IMR-90 (cell line): ENCODE measurements at regions not wholly inside any gene's neighbourhood (a gene's known extent, or its start where the extent isn't known, plus 50 kb on each side); places are given as distances from the start of the nearest gene placed in this dataset.
A peak's percentile ranks its signal among the peaks of the same experiment; 100 is the strongest.

Source experiments
- ATAC-seq: fragments of 200-7000 bp; cut with Tn5 transposase; 2 replicates; pipeline ENCODE4 v1.9.1; 2020; ENCODE audit warnings: low read depth, mild to moderate bottlenecking, moderate library complexity
- BruUV-seq: library from RNA; stranded (reverse); fragments of 400-500 nt; replicated peaks from 2 replicates; lab custom pipeline; 2021; lab: Mats Ljungman, UMichigan
- CTCF ChIA-PET: fragments of 300-600 bp; formaldehyde crosslinking; extraction: SDS; loops from one replicate; lab custom pipeline; 2021; ENCODE audit warnings: antibody characterized with exemption; lab: Yijun Ruan, JAX
- POLR2A ChIA-PET: fragments of 300-600 bp; sonication (Branson Sonifier 250); formaldehyde crosslinking; loops from one replicate; lab custom pipeline; 2022; ENCODE audit warnings: antibody characterized with exemption; ENCODE audit not compliant: unreplicated experiment; lab: Charles Lee
- DNase-seq: peaks from one replicate; pipeline ENCODE4 v3.0.0; 2013
- H2AFZ ChIP-seq: replicated peaks from 2 replicates; pipeline ENCODE3; 2013; ENCODE audit warnings: low read length, mild to moderate bottlenecking; ENCODE audit not compliant: poor library complexity
- H2AK5ac ChIP-seq: 2 replicates; pipeline ENCODE4 v1.6.1; 2013; ENCODE audit warnings: low read depth, low read length, inconsistent platforms
- H2AK9ac ChIP-seq: replicated peaks from 2 replicates; pipeline ENCODE3; 2013; ENCODE audit warnings: mild to moderate bottlenecking, low read depth, low read length, moderate library complexity; ENCODE audit not compliant: poor library complexity
- H2BK120ac ChIP-seq: 2 replicates; pipeline ENCODE4 v1.6.1; 2013; ENCODE audit warnings: low read depth, low read length, inconsistent platforms
- H2BK15ac ChIP-seq: 3 replicates; pipeline ENCODE4 v1.6.1; 2013; ENCODE audit warnings: low read depth, low read length, inconsistent platforms
- H2BK20ac ChIP-seq: 2 replicates; pipeline ENCODE4 v1.6.1; 2013; ENCODE audit warnings: low read depth, mild to moderate bottlenecking, inconsistent platforms, low read length, moderate library complexity
- H2BK5ac ChIP-seq: 2 replicates; pipeline ENCODE4 v1.6.1; 2013; ENCODE audit warnings: mild to moderate bottlenecking, low read depth, low read length, inconsistent platforms; ENCODE audit not compliant: poor library complexity, severe bottlenecking
- H3K14ac ChIP-seq: replicated peaks from 2 replicates; pipeline ENCODE4 v1.6.1; 2013; ENCODE audit warnings: low read depth, low read length, inconsistent platforms
- H3K18ac ChIP-seq: 2 replicates; pipeline ENCODE4 v1.6.1; 2013; ENCODE audit warnings: low read depth, low read length, control low read depth
- H3K23ac ChIP-seq: 2 replicates; pipeline ENCODE4 v1.6.1; 2013; ENCODE audit warnings: low read depth, low read length, inconsistent platforms
- H3K27ac ChIP-seq: 2 replicates; pipeline ENCODE4 v1.5.1; 2013; ENCODE audit warnings: mild to moderate bottlenecking, control low read depth, low read length; ENCODE audit not compliant: insufficient read depth
- H3K27me3 ChIP-seq: 2 replicates; pipeline ENCODE4 v1.6.1; 2013; ENCODE audit warnings: low read length; ENCODE audit not compliant: control insufficient read depth, insufficient read depth
- H3K36me3 ChIP-seq: 2 replicates; pipeline ENCODE4 v1.6.1; 2013; ENCODE audit warnings: low read length, mixed read lengths; ENCODE audit not compliant: control insufficient read depth, insufficient read depth
- H3K4ac ChIP-seq: 2 replicates; pipeline ENCODE4 v1.6.1; 2013; ENCODE audit warnings: low read depth, low read length, inconsistent platforms
- H3K4me1 ChIP-seq: 2 replicates; pipeline ENCODE4 v1.6.1; 2013; ENCODE audit warnings: low read length, mixed read lengths; ENCODE audit not compliant: control insufficient read depth, insufficient read depth
- H3K4me2 ChIP-seq: 2 replicates; pipeline ENCODE4 v1.6.1; 2013; ENCODE audit warnings: low read depth, mild to moderate bottlenecking, control low read depth, low read length, moderate library complexity
- H3K4me3 ChIP-seq: 2 replicates; pipeline ENCODE4 v1.5.1; 2013; ENCODE audit warnings: low read depth, mild to moderate bottlenecking, control low read depth, low read length, moderate library complexity; ENCODE audit not compliant: insufficient read depth
- H3K56ac ChIP-seq: 2 replicates; pipeline ENCODE4 v1.6.1; 2013; ENCODE audit warnings: low read length, inconsistent platforms; ENCODE audit not compliant: insufficient read depth; ENCODE audit errors: extremely low read depth
- H3K79me1 ChIP-seq, 2 experiments: 2 replicates each; pipeline ENCODE4 v1.6.1; 2013; ENCODE audit warnings: low read length in 2 of 2, inconsistent platforms in 1 of 2, low read depth in 1 of 2
- H3K9ac ChIP-seq: 2 replicates; pipeline ENCODE4 v1.6.1; 2013; ENCODE audit warnings: low read depth, low read length, control low read depth
- H3K9me1 ChIP-seq: 2 replicates; pipeline ENCODE4 v1.6.1; 2013; ENCODE audit warnings: low read length, inconsistent platforms; ENCODE audit not compliant: insufficient read depth
- H3K9me3 ChIP-seq: 2 replicates; pipeline ENCODE4 v1.6.1; 2013; ENCODE audit warnings: low read length; ENCODE audit not compliant: control insufficient read depth, insufficient read depth
- H4K20me1 ChIP-seq: 2 replicates; pipeline ENCODE4 v1.6.1; 2013; ENCODE audit warnings: low read length, inconsistent platforms; ENCODE audit not compliant: insufficient read depth
- H4K5ac ChIP-seq: 2 replicates; pipeline ENCODE4 v1.6.1; 2013; ENCODE audit warnings: mild to moderate bottlenecking, low read depth, low read length, control low read depth
- H4K8ac ChIP-seq, 2 experiments: 2 replicates each; pipeline ENCODE4 v1.6.1; 2013; ENCODE audit warnings: low read depth in 2 of 2, low read length in 2 of 2, control low read depth in 1 of 2, inconsistent platforms in 1 of 2
- H4K91ac ChIP-seq: 2 replicates; pipeline ENCODE4 v1.6.1; 2013; ENCODE audit warnings: low read depth, low read length, inconsistent platforms; ENCODE audit not compliant: insufficient read depth
- MAFK ChIP-seq: IDR thresholded peaks from 2 replicates; pipeline ENCODE4 v1.6.1; 2012; ENCODE audit warnings: low read depth, low read length, improper control_type of control experiment
- RCOR1 ChIP-seq: IDR thresholded peaks from 2 replicates; pipeline ENCODE4 v1.6.1; 2012; ENCODE audit warnings: mild to moderate bottlenecking, low read length, improper control_type of control experiment; ENCODE audit not compliant: insufficient replicate concordance
- RFX5 ChIP-seq: IDR thresholded peaks from 2 replicates; pipeline ENCODE4 v1.8.0; 2012; ENCODE audit warnings: low read depth, mild to moderate bottlenecking, low read length, moderate library complexity
- WGBS, 2 experiments: methylation state at CpG; one replicate each; pipeline versions ENCODE4 v1.1.5 to v1.1.7; 2013; ENCODE audit warnings: missing lambda C conversion rate in 2 of 2; ENCODE audit not compliant: insufficient read length in 1 of 2; ENCODE audit errors: extremely low coverage in 2 of 2; 5-methylcytosine and 5-hydroxymethylcytosine counted together
- dilution Hi-C: fragments of 300-500 bp; cut with HindIII; formaldehyde crosslinking; loops from one replicate; pipeline ENCODE4 v1.14.3; 2018; ENCODE audit warnings: low sequenced_read_pairs; ENCODE audit not compliant: unreplicated experiment
- in situ Hi-C: fragments of 300-500 bp; cut with MboI; formaldehyde crosslinking; loops from 3 replicates; pipeline ENCODE4 v1.14.3; 2019; ENCODE audit warnings: low sequenced_read_pairs, inconsistent platforms, mixed read lengths
- intact Hi-C: fragments of 100-400 bp; cut with micrococcal nuclease; formaldehyde crosslinking; loops from 2 replicates; pipeline ENCODE4 v1.10.0; 2022

- H4K20me1 ChIP-seq = no peaks in the 10 kb centered on the region
- H4K8ac ChIP-seq = no peak overlapping the region
- in situ Hi-C loops (no loop called here), intact Hi-C loops (no loop called here), dilution Hi-C loops (no loop called here)
- no peaks in the 10 kb centered on the region for H3K9me1 ChIP-seq
- no peaks in the 10 kb centered on the region for H3K79me1 ChIP-seq
- BruUV-seq = no TSS peak
- POLR2A ChIA-PET = no interaction called here
- H2AK5ac ChIP-seq = no peak overlapping the region
- WGBS, 2 experiments = no CpG with 5 or more reads among the region's 2 CpGs
- no peak overlapping the region for H2BK15ac ChIP-seq
- CTCF ChIA-PET = no interaction called here
- no peak overlapping the region for H3K4ac ChIP-seq
- H2BK20ac ChIP-seq = no peak overlapping the region
- 0 out of 2 replicates have a peak, but pooled peaks cover 2% of the 10 kb centered on the region for H3K4me1 ChIP-seq
- TF ChIP-seq MAFK (no peak), RCOR1 (no peak), RFX5 (no peak)
- no peaks in the 10 kb centered on the region for H3K36me3 ChIP-seq
- no peak overlapping the region for H3K9ac ChIP-seq
- no peak overlapping the region for H3K14ac ChIP-seq
- no peak overlapping the region for H2BK5ac ChIP-seq
- H3K18ac ChIP-seq = no peak overlapping the region
- ATAC-seq = peak; percentile 62
- H3K23ac ChIP-seq = no peak overlapping the region
- H2BK120ac ChIP-seq = no peak overlapping the region
- H2AFZ ChIP-seq = no peak overlapping the region
- no peaks in the 10 kb centered on the region for H3K9me3 ChIP-seq
- no peak overlapping the region for H3K56ac ChIP-seq
- H3K4me2 ChIP-seq = no peak overlapping the region
- H4K5ac ChIP-seq = no peak overlapping the region
- no peak overlapping the region for H4K91ac ChIP-seq
- no peak overlapping the region for H3K4me3 ChIP-seq
- H2AK9ac ChIP-seq = no peak overlapping the region
- DNase-seq = no peak
- H3K27ac ChIP-seq = no peak overlapping the region
- no peaks in the 10 kb centered on the region for H3K27me3 ChIP-seq
These were observed 257.0 kb upstream of the LYPLAL1 start for GRCh38 chr1:218916720-218917119.
